BLaER1 treated with 17β-estradiol and CSF1 and Interleukin-3, amounts not matched to agents 10 nM and 100 nM (cell line): ENCODE measurements at regions not wholly inside any gene's neighbourhood (a gene's known extent, or its start where the extent isn't known, plus 50 kb on each side); places are given as distances from the start of the nearest gene placed in this dataset.

Experiments used
- H3K27ac ChIP-seq, 11 experiments: shearing (Covaris generic); formaldehyde crosslinking; 2 replicates each; pipeline ENCODE4 v1.8.1; 2022
- H3K27me3 ChIP-seq, 11 experiments: shearing (Covaris generic); formaldehyde crosslinking; 2 replicates each; pipeline ENCODE4 v1.8.1; 2022
- H3K36me3 ChIP-seq, 11 experiments: shearing (Covaris generic); formaldehyde crosslinking; 2 replicates each; pipeline ENCODE4 v1.8.1; 2022
- H3K4me1 ChIP-seq, 10 experiments: shearing (Covaris generic); formaldehyde crosslinking; 2 replicates each; pipeline ENCODE4 v1.8.1; 2022
- H3K4me2 ChIP-seq, 11 experiments: shearing (Covaris generic); formaldehyde crosslinking; 2 replicates each; pipeline ENCODE4 v1.8.1; 2022
- H3K4me3 ChIP-seq, 10 experiments: shearing (Covaris generic); formaldehyde crosslinking; 2 replicates each; pipeline ENCODE4 v1.8.1; 2022
- H3K9ac ChIP-seq, 11 experiments: shearing (Covaris generic); formaldehyde crosslinking; 2 replicates each; pipeline ENCODE4 v1.8.1; 2022
- H3K9me3 ChIP-seq, 11 experiments: shearing (Covaris generic); formaldehyde crosslinking; replicated peaks in 1 of 11; 2 replicates each; pipeline ENCODE4 v1.8.1; 2022
- H4K20me1 ChIP-seq, 11 experiments: shearing (Covaris generic); formaldehyde crosslinking; 2 replicates each; pipeline ENCODE4 v1.8.1; 2022
- Cebpa-rat ChIP-seq, 11 experiments: shearing (Covaris generic); IDR thresholded peaks; 2 replicates each; pipeline ENCODE4 v1.8.1; 2022

DNA sequence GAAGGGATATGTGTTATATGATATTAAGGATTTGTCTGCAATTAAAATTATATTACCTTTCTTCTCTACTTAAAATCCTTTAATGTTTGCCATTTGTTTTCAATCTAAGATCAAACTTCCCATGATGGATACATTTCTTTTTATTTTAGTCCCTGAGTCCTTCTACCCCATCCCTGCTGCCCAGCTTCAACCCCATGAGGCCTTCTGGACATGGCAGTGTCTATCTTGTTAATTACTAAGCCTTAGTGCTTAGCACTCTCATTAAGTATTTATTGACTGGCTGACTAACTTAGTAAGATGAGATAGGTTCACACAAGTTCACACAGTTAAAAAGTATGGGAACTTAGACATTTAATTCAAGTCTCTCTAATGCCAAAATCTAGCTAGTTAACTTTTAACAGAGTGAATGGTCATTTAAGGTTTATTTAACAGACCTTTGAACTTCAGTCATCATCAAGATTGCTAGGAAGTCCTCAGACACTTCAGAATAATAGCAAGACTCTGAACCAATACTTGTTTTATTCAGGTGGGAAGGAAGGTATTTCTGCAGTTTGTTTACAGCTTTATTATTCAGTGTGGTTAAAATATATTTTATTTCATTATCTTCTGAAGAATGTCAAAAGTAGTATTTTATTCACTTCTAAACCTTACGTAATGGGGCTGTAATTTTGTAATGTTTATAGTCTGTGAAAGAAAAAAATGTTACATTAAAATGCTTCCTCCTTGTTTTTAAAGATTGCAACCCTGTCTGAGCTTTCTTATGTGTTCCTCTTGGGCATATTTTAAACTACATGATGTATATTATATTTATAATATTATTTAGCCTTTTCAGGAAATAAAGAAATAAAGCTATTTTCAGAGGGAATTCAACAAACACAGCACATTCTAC lies 848.9 kb downstream of the REEP3 start:
- Histone ChIP-seq H3K4me3 (no peak overlapping the region), H3K9me3 (no peaks in the 10 kb centered on the region), H3K9ac (no peak overlapping the region), H3K27me3 (no peaks in the 10 kb centered on the region), H3K4me2 (no peak overlapping the region), H3K36me3 (no peaks in the 10 kb centered on the region), H3K4me1 (0 out of 20 replicates have a peak, but pooled peaks cover 0 to 5% (median 0%) of the 10 kb centered on the region in 10 experiments), H3K27ac (no peak overlapping the region; a peak in 1 of 22 replicates), H4K20me1 (no peaks in the 10 kb centered on the region)
- TF ChIP-seq Cebpa-rat (IDR thresholded peaks at IDR 0.05), result no peak

DNA sequence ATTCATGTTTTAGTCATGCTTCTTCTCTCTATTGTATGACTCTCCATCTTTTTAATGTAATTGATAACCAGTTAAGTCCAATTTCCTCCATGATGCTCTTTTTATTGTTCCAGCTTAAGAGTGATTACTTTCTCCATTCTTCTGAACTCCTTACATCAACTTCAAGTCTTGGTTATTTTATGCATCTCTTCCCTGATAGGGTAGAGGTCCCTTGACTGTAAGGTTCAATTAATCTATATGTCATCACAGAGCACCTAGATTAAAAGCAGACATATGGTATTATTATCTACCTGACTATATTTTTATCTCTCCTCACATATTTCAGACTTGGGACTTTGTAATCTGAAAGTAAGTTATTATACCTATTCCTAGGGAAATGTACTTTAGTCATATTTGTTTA lies 853.1 kb downstream of the REEP3 start:
- Histone ChIP-seq H3K27ac (no peak overlapping the region), H3K9me3 (no peaks in the 10 kb centered on the region), H4K20me1 (no peaks in the 10 kb centered on the region), H3K4me3 (no peak overlapping the region), H3K4me1 (no peaks in the 10 kb centered on the region), H3K9ac (no peak overlapping the region), H3K27me3 (no peaks in the 10 kb centered on the region), H3K36me3 (no peaks in the 10 kb centered on the region), H3K4me2 (no peak overlapping the region)
- no peak for TF ChIP-seq Cebpa-rat (IDR thresholded peaks at IDR 0.05)

DNA sequence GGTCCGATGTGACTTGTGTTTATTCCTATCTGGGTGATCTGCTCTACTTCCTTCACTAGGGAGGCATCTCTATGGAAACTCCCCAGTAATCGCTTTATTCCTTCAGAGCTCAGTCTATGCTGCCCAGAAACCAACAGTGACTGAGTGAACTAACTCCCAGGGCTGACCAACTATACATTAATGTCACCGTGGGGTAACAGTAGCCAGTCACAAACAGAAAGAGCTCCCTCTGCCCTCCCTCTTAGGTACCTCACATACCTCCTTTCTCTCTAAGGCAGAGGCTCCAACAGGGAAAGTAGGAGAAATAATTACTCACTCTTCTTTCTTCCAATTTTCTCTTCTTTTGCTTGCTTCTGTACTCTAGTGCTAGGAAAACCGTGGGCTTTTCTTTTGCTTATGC lies 855.0 kb downstream of the REEP3 start:
- Histone ChIP-seq H3K4me3 (no peak overlapping the region), H3K9ac (no peak overlapping the region), H3K4me1 (no peaks in the 10 kb centered on the region), H3K9me3 (no peaks in the 10 kb centered on the region), H3K4me2 (no peak overlapping the region), H3K27ac (no peak overlapping the region), H3K27me3 (no peaks in the 10 kb centered on the region), H4K20me1 (no peaks in the 10 kb centered on the region), H3K36me3 (no peaks in the 10 kb centered on the region)
- no peak for TF ChIP-seq Cebpa-rat (IDR thresholded peaks at IDR 0.05)

DNA sequence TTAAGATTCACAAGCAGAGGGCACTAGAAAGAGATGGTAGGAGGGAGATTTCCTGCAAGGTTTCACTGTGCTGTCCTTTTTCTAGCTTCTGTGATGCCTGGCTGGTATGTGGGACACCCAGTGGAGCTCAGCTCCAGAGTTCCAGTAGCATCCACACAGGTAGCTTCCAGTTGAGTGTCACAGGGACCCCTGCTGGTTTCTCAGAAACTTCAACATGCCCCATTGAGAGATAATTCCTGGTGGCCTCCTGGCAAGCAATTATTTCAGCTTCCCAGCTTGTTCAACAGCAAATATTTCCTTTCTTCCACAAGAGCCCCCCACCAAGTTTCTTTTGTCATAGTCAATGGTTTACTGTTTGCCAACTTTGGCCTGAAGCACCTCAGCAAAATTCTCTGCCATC lies 858.7 kb downstream of the REEP3 start:
- Histone ChIP-seq H3K9ac (no peak overlapping the region), H3K27ac (no peak overlapping the region), H4K20me1 (no peaks in the 10 kb centered on the region), H3K9me3 (no peaks in the 10 kb centered on the region), H3K27me3 (no peaks in the 10 kb centered on the region), H3K4me3 (no peak overlapping the region), H3K36me3 (no peaks in the 10 kb centered on the region), H3K4me2 (no peak overlapping the region), H3K4me1 (no peaks in the 10 kb centered on the region)
- TF ChIP-seq Cebpa-rat (IDR thresholded peaks at IDR 0.05), result no peak

DNA sequence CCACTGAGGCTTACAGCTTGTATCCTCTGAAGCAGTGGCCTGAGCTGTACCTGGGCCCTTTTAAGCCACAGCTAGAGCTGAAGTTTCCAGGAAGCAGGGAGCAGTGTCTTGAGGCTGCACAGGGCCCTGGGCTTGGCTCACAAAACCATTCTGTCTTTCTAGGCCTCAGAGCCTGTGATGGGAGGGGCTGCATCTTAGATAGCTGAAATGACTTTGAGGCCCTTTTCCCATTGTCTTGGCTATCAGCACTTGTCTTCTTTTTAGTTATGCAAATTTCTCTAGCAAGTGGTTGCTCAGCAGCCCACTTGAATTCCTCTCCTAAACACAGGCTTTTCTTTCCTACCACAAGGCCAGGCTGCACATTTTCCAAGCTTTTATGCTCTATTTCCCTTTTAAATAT lies 864.2 kb downstream of the REEP3 start:
- Histone ChIP-seq H3K36me3 (no peaks in the 10 kb centered on the region), H3K9ac (no peak overlapping the region), H3K4me2 (no peak overlapping the region), H4K20me1 (no peaks in the 10 kb centered on the region), H3K9me3 (no peaks in the 10 kb centered on the region), H3K4me1 (no peaks in the 10 kb centered on the region), H3K4me3 (no peak overlapping the region), H3K27ac (no peak overlapping the region), H3K27me3 (no peaks in the 10 kb centered on the region)
- TF ChIP-seq Cebpa-rat (IDR thresholded peaks at IDR 0.05), result no peak

DNA sequence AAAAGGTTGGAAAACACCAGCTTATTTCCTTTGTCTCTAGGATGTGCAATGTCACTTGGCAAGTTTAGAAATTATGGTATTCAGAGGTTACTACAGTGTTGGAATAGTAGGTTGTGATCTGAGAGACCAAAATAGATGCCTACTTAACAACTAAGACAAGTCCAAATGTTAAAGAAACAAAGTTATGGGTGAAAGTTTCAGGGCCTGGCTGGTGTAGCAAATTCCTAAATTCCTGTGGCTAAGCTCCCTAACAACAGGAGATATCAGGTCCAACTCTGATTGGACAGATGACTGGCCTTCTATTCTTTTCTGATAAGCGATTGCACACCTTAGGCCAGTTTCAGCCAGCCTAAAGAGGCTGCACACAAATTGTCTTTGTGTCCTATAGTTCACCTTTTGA lies 873.5 kb downstream of the REEP3 start:
- Histone ChIP-seq H3K9me3 (no peaks in the 10 kb centered on the region), H3K36me3 (no peaks in the 10 kb centered on the region), H3K4me3 (no peak overlapping the region), H3K4me2 (no peak overlapping the region), H3K27me3 (no peaks in the 10 kb centered on the region), H4K20me1 (no peaks in the 10 kb centered on the region), H3K9ac (no peak overlapping the region), H3K27ac (no peak overlapping the region), H3K4me1 (no peaks in the 10 kb centered on the region)
- no peak for TF ChIP-seq Cebpa-rat (IDR thresholded peaks at IDR 0.05)

DNA sequence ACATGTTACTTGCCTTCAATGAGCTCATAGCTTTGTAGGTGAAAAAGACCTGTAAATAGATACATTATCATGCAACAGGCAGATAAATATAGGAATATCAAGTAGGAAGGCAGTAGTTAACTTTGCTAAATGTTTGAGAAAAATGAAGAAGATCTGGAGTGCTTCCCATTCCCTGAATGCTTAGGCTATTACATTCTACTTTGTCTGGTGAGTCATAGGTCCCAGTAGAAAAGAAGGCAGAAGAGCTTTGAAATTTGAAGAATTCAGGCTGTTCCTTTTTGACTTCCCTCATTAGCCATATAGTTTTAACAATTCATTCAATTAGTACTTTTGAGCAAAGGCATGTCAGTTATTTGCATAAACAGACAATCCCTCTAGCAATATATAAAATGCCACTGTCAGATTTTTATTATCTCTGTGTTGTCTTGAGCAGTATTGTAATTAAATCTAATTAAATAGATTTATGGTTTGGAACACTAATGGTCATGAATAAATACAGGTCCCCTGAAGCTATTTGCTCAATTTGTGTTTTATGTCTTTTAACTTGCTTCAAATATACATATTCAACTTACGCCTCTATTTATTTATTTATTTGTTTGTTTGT lies 875.0 kb downstream of the REEP3 start:
- Histone ChIP-seq H3K27me3 (no peaks in the 10 kb centered on the region), H4K20me1 (no peaks in the 10 kb centered on the region), H3K4me3 (no peak overlapping the region), H3K36me3 (no peaks in the 10 kb centered on the region), H3K9me3 (no peaks in the 10 kb centered on the region), H3K9ac (no peak overlapping the region), H3K4me1 (no peaks in the 10 kb centered on the region), H3K27ac (no peak overlapping the region), H3K4me2 (no peak overlapping the region)
- no peak for TF ChIP-seq Cebpa-rat (IDR thresholded peaks at IDR 0.05)

DNA sequence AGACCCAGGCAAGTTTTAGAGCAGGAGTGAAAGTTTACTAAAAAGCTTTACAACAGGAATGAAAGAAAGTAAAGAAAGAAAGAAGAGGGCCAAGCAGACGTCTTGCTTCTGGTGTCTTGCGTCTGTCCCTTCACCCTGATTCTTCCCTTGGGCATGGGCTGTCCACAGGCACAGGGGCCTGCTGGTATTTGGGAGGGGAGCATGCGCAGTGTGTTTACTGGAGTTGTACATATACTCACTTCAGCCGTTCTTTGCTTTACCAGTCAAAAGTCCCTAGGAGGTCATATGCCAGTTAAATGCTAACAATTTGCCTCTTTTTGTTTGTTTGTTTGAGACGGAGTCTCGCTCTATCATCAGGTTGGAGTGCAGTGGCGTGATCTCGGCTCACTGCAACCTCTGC lies 875.9 kb downstream of the REEP3 start:
- Histone ChIP-seq H3K27me3 (no peaks in the 10 kb centered on the region), H3K9ac (no peak overlapping the region), H3K4me2 (no peak overlapping the region), H3K9me3 (no peaks in the 10 kb centered on the region), H3K4me1 (no peaks in the 10 kb centered on the region), H4K20me1 (no peaks in the 10 kb centered on the region), H3K27ac (no peak overlapping the region), H3K4me3 (no peak overlapping the region), H3K36me3 (no peaks in the 10 kb centered on the region)
- no peak for TF ChIP-seq Cebpa-rat (IDR thresholded peaks at IDR 0.05)

DNA sequence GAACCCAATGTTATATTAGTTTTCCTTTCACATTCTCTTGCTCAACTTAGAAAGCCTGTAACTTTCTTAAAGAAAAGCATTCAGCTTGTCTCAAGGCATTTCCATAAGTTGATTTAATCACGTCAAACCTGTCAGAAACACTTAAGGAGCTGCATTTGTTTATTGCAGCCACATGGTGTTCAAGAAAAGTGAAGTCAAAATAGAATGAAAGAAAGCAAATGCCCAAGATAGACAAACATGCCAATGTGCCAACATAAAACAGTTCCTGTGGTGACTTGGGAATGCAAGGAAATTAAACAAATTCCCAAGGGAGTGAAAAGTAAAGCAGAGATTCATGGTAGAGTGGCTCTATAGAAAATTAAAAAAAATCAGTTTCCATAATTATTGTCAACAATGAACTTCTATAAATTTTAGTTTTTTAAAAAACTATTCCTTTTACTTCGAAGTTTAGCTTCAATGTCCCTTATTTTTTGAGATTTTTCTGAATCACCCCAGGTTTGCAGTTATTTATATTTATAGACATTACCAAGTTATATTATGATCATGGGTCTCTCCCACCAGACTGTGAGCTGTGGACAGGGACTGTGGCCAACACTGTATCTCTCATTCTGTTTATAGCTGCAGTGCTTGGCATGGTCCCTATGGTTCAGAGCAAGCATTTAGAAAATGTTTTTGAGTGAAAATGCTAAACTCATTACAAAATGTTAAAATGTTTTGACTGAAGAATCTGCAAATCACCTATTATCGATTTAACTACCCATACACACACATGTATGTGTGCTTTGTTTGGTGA lies 887.4 kb downstream of the REEP3 start:
- peaks cover 0 to 6% (median 0%) of the 10 kb centered on the region in 10 experiments; a peak in 3 of 20 replicates for H3K4me1 ChIP-seq
- no peak for TF ChIP-seq Cebpa-rat (IDR thresholded peaks at IDR 0.05)
- H3K36me3 ChIP-seq, result no peaks in the 10 kb centered on the region
- no peak overlapping the region for H3K9ac ChIP-seq
- H3K27me3 ChIP-seq, result no peaks in the 10 kb centered on the region
- H3K9me3 ChIP-seq, result no peaks in the 10 kb centered on the region
- H3K27ac ChIP-seq, result no peak overlapping the region
- no peak overlapping the region for H3K4me3 ChIP-seq
- no peaks in the 10 kb centered on the region for H4K20me1 ChIP-seq
- peak overlapping the region in 2 of 11 experiments; percentile 7 to 14; a peak in 1 of 22 replicates for H3K4me2 ChIP-seq
